SK-N-SH (cell line): ENCODE measurements at regions not wholly inside any gene's neighbourhood (a gene's known extent, or its start where the extent isn't known, plus 50 kb on each side); places are given as distances from the start of the nearest gene placed in this dataset.

Experiments
- CTCF ChIA-PET: fragments of 300-600, 350-600 bp; formaldehyde crosslinking; extraction: SDS; loops from one replicate; lab custom pipeline; 2021; lab: Yijun Ruan, JAX
- POLR2A ChIA-PET: fragments of 350-600 bp; sonication (Branson Sonifier 250); formaldehyde crosslinking; extraction: SDS; loops from one replicate; lab custom pipeline; 2020; ENCODE audit warnings: antibody characterized with exemption, inconsistent platforms; lab: Yijun Ruan, JAX
- DNase-seq: peaks from one replicate; pipeline ENCODE4 v3.0.0; 2012
- H2AFZ ChIP-seq: fragments of 200-600 bp; sonication (generic); 2 replicates; pipeline ENCODE4 v1.8.1; 2016; ENCODE audit warnings: antibody characterized with exemption, mild to moderate bottlenecking, low read depth
- H3F3A ChIP-seq: fragments of 200-600 bp; sonication (generic); replicated peaks from 2 replicates; pipeline ENCODE3; 2016; ENCODE audit warnings: antibody characterized with exemption, mild to moderate bottlenecking; ENCODE audit not compliant: insufficient read depth
- H3K27ac ChIP-seq, 2 experiments: fragments of 200-500 bp in 1 of 2; fragments of 200-600 bp in 1 of 2; sonication (Bioruptor generic) in 1 of 2; sonication (generic), shearing (Covaris generic) in 1 of 2; 2 replicates each; pipeline versions ENCODE4 v1.5.1 to v1.6.1; 2014 to 2016; ENCODE audit warnings: low read depth in 2 of 2, inconsistent platforms in 1 of 2, low read length in 1 of 2, mild to moderate bottlenecking in 1 of 2, mixed read lengths in 1 of 2
- H3K27me3 ChIP-seq: fragments of 200-600 bp; sonication (generic), shearing (Covaris generic); 2 replicates; pipeline ENCODE4 v1.6.1; 2016; ENCODE audit warnings: mixed run types; ENCODE audit not compliant: insufficient read depth
- H3K36me3 ChIP-seq, 2 experiments: fragments of 200-500 bp in 1 of 2; fragments of 200-600 bp in 1 of 2; sonication (Bioruptor generic) in 1 of 2; sonication (generic) in 1 of 2; replicated peaks in 1 of 2; 2 replicates each; pipeline versions ENCODE3 to v1.5.1; 2014 to 2016; ENCODE audit warnings: low read length in 1 of 2, mild to moderate bottlenecking in 1 of 2; ENCODE audit not compliant: insufficient read depth in 2 of 2, control insufficient read depth in 1 of 2
- H3K4me1 ChIP-seq, 2 experiments: fragments of 200-500 bp in 1 of 2; fragments of 200-600 bp in 1 of 2; sonication (Bioruptor generic) in 1 of 2; sonication (generic), shearing (Covaris generic) in 1 of 2; 2 replicates each; pipeline versions ENCODE4 v1.5.1 to v1.6.1; 2014 to 2016; ENCODE audit warnings: low read depth in 1 of 2, low read length in 1 of 2, mixed run types in 1 of 2; ENCODE audit not compliant: insufficient read depth in 2 of 2, control insufficient read depth in 1 of 2
- H3K4me2 ChIP-seq: fragments of 200-600 bp; sonication (generic), shearing (Covaris generic); 2 replicates; pipeline ENCODE4 v1.6.1; 2017; ENCODE audit warnings: mixed run types
- H3K4me3 ChIP-seq, 2 experiments: fragments of 200-500 bp in 1 of 2; fragments of 200-600 bp in 1 of 2; sonication (Bioruptor generic) in 1 of 2; sonication (generic), shearing (Covaris generic) in 1 of 2; 2 replicates each; pipeline versions ENCODE4 v1.5.1 to v1.8.1; 2014 to 2016; ENCODE audit warnings: low read depth in 2 of 2, inconsistent platforms in 1 of 2, low read length in 1 of 2, mild to moderate bottlenecking in 1 of 2, mixed read lengths in 1 of 2, moderate library complexity in 1 of 2
- H3K79me2 ChIP-seq: fragments of 200-600 bp; sonication (generic); 2 replicates; pipeline ENCODE4 v1.8.1; 2017; ENCODE audit warnings: mild to moderate bottlenecking; ENCODE audit not compliant: insufficient read depth
- H3K9ac ChIP-seq: fragments of 200-600 bp; sonication (generic); 2 replicates; pipeline ENCODE4 v1.6.1; 2017; ENCODE audit warnings: mixed run types
- H3K9me2 ChIP-seq: fragments of 200-600 bp; sonication (generic); 2 replicates; pipeline ENCODE4 v1.6.1; 2017; ENCODE audit warnings: mixed run types
- H3K9me3 ChIP-seq: fragments of 200-600 bp; sonication (generic); 2 replicates; pipeline ENCODE4 v1.6.1; 2017; ENCODE audit warnings: mixed run types, mild to moderate bottlenecking, moderate library complexity
- H4K20me1 ChIP-seq: fragments of 200-600 bp; sonication (generic); 2 replicates; pipeline ENCODE4 v1.6.1; 2017; ENCODE audit warnings: mild to moderate bottlenecking, mixed run types; ENCODE audit not compliant: insufficient read depth
- EZH2phosphoT487 ChIP-seq: fragments of 200-600 bp; sonication (generic); IDR thresholded peaks from 2 replicates; pipeline ENCODE4 v1.6.1; 2017; ENCODE audit warnings: low read depth, mixed run types, mild to moderate bottlenecking, antibody characterized with exemption, moderate library complexity, borderline replicate concordance
- GABPA ChIP-seq: IDR thresholded peaks from 2 replicates; pipeline ENCODE4 v1.4.0; 2012; ENCODE audit warnings: low read depth, mild to moderate bottlenecking
- RFX5 ChIP-seq: IDR thresholded peaks from 2 replicates; pipeline ENCODE4 v1.6.1; 2012; ENCODE audit warnings: mild to moderate bottlenecking, improper control_type of control experiment, low read length
- SIN3A ChIP-seq: IDR thresholded peaks from 2 replicates; pipeline ENCODE4 v1.6.1; 2012; ENCODE audit warnings: low read depth, mild to moderate bottlenecking, low read length, moderate library complexity, borderline replicate concordance
- SMC3 ChIP-seq: IDR thresholded peaks from 2 replicates; pipeline ENCODE4 v1.6.1; 2012; ENCODE audit warnings: low read depth, low read length, improper control_type of control experiment
- TEAD4 ChIP-seq: IDR thresholded peaks from 2 replicates; pipeline ENCODE4 v1.4.0; 2012; ENCODE audit warnings: mild to moderate bottlenecking, borderline replicate concordance; ENCODE audit not compliant: insufficient read depth
- WGBS: methylation state at CpG from one replicate; pipeline ENCODE4 v1.1.6; 2017; ENCODE audit warnings: low lambda C conversion rate; 5-methylcytosine and 5-hydroxymethylcytosine counted together
- TF ChIP-seq, protein P1 (sequence below): fragments of 150-350 bp; IDR thresholded peaks from 2 replicates; pipeline ENCODE4 v1.6.1; 2017; ENCODE audit warnings: antibody characterized with exemption, low read length, low read depth, borderline replicate concordance
- TF ChIP-seq, protein P2 (sequence below): IDR thresholded peaks from 2 replicates; pipeline ENCODE4 v1.4.0; 2012; ENCODE audit warnings: low read depth, borderline replicate concordance
- TF ChIP-seq, protein P3 (sequence below): fragments of 200-600 bp; sonication (generic); IDR thresholded peaks from 2 replicates; pipeline ENCODE4 v1.6.1; 2017; ENCODE audit warnings: antibody characterized with exemption, mild to moderate bottlenecking, moderate library complexity

DNA sequence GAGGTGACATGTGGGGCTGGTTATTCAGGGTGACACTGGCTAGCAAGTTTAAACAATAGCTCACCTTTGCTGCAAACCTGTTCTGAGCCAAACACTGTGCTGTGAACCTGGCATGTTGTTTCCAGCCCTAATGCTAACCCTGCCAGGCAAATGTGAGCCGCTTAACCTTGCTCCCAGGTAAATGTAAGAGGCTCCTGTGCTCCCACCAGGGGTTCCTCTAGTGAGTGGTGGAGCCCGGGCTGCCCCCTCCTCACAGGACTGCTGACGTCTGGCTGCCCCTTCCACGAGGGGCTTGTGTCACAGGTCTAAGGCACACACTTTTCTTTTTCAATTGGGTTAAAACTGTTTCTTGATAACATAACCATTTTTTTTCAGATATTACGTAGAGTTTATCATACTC lies 223.7 kb downstream of the DCDC2C start (continued):
- no peak for TF ChIP-seq GABPA

DNA sequence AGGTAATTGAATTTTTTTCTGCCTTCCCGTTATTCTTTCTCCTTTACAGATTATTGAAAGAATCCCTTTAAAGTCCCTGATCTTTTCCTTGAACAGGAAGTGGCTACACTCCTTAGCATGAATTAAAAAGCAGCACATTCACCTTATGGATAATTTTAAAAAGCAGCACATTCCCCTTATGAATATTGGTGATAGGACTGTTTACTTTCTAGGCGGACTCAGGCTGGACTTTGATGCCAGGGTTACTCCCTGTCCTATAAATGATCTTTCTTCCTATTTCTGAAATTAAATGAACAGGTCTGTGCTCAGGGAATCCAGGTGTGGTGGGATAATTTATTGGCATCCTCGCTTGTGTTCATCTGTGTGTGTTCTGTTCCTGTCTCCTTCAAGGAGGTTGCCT lies 226.0 kb downstream of the DCDC2C start:
- Histone ChIP-seq H3K4me3 (no peak overlapping the region), H3K36me3 (no peaks in the 10 kb centered on the region), H3K4me1 (no peaks in the 10 kb centered on the region), H3K9me3 (no peaks in the 10 kb centered on the region), H3K9me2 (no peaks in the 10 kb centered on the region), H2AFZ (no peak overlapping the region), H3K27me3 (no peaks in the 10 kb centered on the region), H4K20me1 (no peaks in the 10 kb centered on the region), H3K79me2 (no peaks in the 10 kb centered on the region), H3K27ac (no peak overlapping the region), H3K9ac (no peak overlapping the region), H3K4me2 (no peak overlapping the region), H3F3A (no peaks in the 10 kb centered on the region)
- CTCF ChIA-PET, result no interaction called here
- no peak for DNase-seq
- POLR2A ChIA-PET, result no interaction called here
- WGBS, result 12% methylated on average over 3 of the region's 3 CpGs
- TF ChIP-seq, protein P1, sequence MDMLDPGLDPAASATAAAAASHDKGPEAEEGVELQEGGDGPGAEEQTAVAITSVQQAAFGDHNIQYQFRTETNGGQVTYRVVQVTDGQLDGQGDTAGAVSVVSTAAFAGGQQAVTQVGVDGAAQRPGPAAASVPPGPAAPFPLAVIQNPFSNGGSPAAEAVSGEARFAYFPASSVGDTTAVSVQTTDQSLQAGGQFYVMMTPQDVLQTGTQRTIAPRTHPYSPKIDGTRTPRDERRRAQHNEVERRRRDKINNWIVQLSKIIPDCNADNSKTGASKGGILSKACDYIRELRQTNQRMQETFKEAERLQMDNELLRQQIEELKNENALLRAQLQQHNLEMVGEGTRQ, result no peak

DNA sequence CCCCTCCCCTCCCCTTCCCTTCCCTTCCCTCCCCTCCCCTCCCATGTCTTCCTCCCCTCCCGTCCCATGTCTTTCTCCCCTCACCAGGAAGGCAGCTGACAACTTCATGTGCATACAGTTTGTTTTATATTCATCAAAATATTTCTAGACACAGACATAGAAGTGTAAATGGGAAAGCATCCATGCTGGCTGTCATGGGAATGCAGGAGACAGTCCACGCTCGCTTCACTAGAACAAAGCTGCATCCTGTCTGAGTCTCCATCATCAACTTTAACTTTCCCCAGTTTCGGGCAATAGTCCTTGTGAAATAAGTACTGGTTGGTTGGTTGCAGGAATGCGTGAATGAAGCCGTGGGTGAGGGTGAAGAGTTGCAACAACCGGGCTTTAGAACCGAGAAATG lies 226.9 kb downstream of the DCDC2C start:
- no peaks in the 10 kb centered on the region for H3K9me2 ChIP-seq
- POLR2A ChIA-PET, result no interaction called here

More for the DNA sequence above, 226.9 kb downstream of the DCDC2C start:
- H3K4me1 ChIP-seq, result no peaks in the 10 kb centered on the region
- H3F3A ChIP-seq, result no peaks in the 10 kb centered on the region
- CTCF ChIA-PET, result interaction anchor here (1.4 kb wide), 1 partner anchor 19 kb away, joined by 4 read pairs; no protein-coding TSS in a partner anchor
- no peak overlapping the region for H3K4me2 ChIP-seq
- H3K9ac ChIP-seq, result no peak overlapping the region
- WGBS, result 16% methylated on average over 8 of the region's 8 CpGs
- H3K27ac ChIP-seq, result no peak overlapping the region
- no peak for DNase-seq
- no peaks in the 10 kb centered on the region for H3K36me3 ChIP-seq
- H4K20me1 ChIP-seq, result no peaks in the 10 kb centered on the region
- TF ChIP-seq EZH2phosphoT487 (no peak), SMC3 (no peak), RFX5 (no peak), TEAD4 (no peak), SIN3A (no peak)
- TF ChIP-seq, protein P2, sequence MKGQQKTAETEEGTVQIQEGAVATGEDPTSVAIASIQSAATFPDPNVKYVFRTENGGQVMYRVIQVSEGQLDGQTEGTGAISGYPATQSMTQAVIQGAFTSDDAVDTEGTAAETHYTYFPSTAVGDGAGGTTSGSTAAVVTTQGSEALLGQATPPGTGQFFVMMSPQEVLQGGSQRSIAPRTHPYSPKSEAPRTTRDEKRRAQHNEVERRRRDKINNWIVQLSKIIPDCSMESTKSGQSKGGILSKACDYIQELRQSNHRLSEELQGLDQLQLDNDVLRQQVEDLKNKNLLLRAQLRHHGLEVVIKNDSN, result no peak
- TF ChIP-seq, protein P3, sequence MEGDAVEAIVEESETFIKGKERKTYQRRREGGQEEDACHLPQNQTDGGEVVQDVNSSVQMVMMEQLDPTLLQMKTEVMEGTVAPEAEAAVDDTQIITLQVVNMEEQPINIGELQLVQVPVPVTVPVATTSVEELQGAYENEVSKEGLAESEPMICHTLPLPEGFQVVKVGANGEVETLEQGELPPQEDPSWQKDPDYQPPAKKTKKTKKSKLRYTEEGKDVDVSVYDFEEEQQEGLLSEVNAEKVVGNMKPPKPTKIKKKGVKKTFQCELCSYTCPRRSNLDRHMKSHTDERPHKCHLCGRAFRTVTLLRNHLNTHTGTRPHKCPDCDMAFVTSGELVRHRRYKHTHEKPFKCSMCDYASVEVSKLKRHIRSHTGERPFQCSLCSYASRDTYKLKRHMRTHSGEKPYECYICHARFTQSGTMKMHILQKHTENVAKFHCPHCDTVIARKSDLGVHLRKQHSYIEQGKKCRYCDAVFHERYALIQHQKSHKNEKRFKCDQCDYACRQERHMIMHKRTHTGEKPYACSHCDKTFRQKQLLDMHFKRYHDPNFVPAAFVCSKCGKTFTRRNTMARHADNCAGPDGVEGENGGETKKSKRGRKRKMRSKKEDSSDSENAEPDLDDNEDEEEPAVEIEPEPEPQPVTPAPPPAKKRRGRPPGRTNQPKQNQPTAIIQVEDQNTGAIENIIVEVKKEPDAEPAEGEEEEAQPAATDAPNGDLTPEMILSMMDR, result no peak
- H3K27me3 ChIP-seq, result no peaks in the 10 kb centered on the region
- no peaks in the 10 kb centered on the region for H3K9me3 ChIP-seq
- H3K4me3 ChIP-seq, result no peak overlapping the region
- H2AFZ ChIP-seq, result no peak overlapping the region
- no peaks in the 10 kb centered on the region for H3K79me2 ChIP-seq
